Kidney (tissue), 13 donors: ENCODE measurements at regions not wholly inside any gene's neighbourhood (a gene's known extent, or its start where the extent isn't known, plus 50 kb on each side); places are given as distances from the start of the nearest gene placed in this dataset.
"Not testable (repeated sequence)": the region's sequence is repeated elsewhere in the genome, so short reads cannot be mapped to it uniquely, and the experiment has no call there.

Experiments used
- DNase-seq, 5 donors: peaks; one replicate each; pipeline ENCODE4 v3.0.0-alpha.2; 2013 to 2020
- FAIRE-seq: peaks from 2 replicates; lab custom pipeline; 2012; peaks lifted over from hg19 to GRCh38; lab: Jason Lieb, UNC
- H3K27ac ChIP-seq, 2 donors: one replicate each; pipeline ENCODE4 v1.7.0; 2013; ENCODE audit warnings: low read depth in 2 of 2, low read length in 2 of 2, inconsistent platforms in 1 of 2
- H3K27me3 ChIP-seq: one replicate; pipeline ENCODE4 v1.7.1; 2013; ENCODE audit warnings: low read length, inconsistent platforms; ENCODE audit not compliant: control insufficient read depth, insufficient read depth
- H3K36me3 ChIP-seq, 3 donors: one replicate each; pipeline versions ENCODE4 v1.7.0 to v1.7.1; 2013; ENCODE audit warnings: low read length in 3 of 3, control low read depth in 1 of 3, inconsistent platforms in 1 of 3; ENCODE audit not compliant: insufficient read depth in 3 of 3, control insufficient read depth in 2 of 3
- H3K4me1 ChIP-seq, 3 donors: one replicate each; pipeline versions ENCODE4 v1.7.0 to v1.7.1; 2013; ENCODE audit warnings: low read length in 3 of 3, inconsistent platforms in 1 of 3, low read depth in 1 of 3; ENCODE audit not compliant: control insufficient read depth in 2 of 3, insufficient read depth in 2 of 3
- H3K4me3 ChIP-seq, 3 donors: one replicate each; pipeline versions ENCODE4 v1.7.0 to v1.8.1; 2013; ENCODE audit warnings: low read length in 3 of 3, control low read depth in 1 of 3, inconsistent platforms in 1 of 3
- H3K9ac ChIP-seq, 3 donors: one replicate each; pipeline versions ENCODE4 v1.7.0 to v1.7.1; 2013; ENCODE audit warnings: low read length in 3 of 3, control low read depth in 1 of 3, inconsistent platforms in 1 of 3
- H3K9me3 ChIP-seq, 3 donors: one replicate each; pipeline versions ENCODE4 v1.7.0 to v1.7.1; 2013; ENCODE audit warnings: low read length in 3 of 3, control low read depth in 1 of 3, inconsistent platforms in 1 of 3; ENCODE audit not compliant: control insufficient read depth in 2 of 3, insufficient read depth in 1 of 3
- intact Hi-C: fragments of 100-400 bp; cut with DNase I; formaldehyde crosslinking; loops from one replicate; pipeline ENCODE4 v1.11.1; 2022
- TF ChIP-seq, protein P1 (sequence below): IDR thresholded peaks from 3 replicates; pipeline ENCODE4 v1.5.1; 2012; ENCODE audit warnings: mild to moderate bottlenecking, moderate library complexity, borderline replicate concordance; ENCODE audit not compliant: insufficient read depth; ENCODE audit errors: extremely low read depth
- donor health status: control.
- donor health status: control.
- donor health status: control.
- donor health status: control.
- donor health status: control.
- donor health status: DM: yes; HTN: yes; CAD: no.
- donor health status: Normal renal cell carcinoma (clear cell type).

- H3K9me3 ChIP-seq, intact Hi-C loops, DNase-seq, H3K4me1 ChIP-seq, H3K27ac ChIP-seq, H3K27me3 ChIP-seq, FAIRE-seq, H3K9ac ChIP-seq, H3K36me3 ChIP-seq, H3K4me3 ChIP-seq: not testable (repeated sequence)
These were observed 56.2 kb upstream of the CCZ1B start for GRCh38 chr7:6882321-6882721.

DNA sequence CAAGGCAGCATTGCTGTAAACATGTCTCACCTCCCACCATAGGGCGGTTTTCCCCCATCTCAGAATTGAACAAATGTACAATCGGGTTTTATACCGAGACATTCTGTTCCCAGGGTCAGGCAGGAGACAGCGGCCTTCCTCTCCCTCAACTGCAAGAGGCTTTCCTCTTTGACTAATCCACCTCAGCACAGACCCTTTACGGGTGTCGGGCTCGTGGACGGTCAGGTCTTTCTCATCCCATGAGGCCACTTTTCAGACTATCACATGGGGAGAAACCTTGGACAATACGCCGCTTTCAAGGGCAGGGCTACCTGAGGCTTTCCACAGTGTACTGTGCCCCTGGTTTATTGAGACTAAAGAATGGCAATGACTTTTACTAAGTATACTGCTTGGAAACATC, 57.7 kb upstream of the CCZ1B start:
- H3K27me3 ChIP-seq, DNase-seq, FAIRE-seq, H3K9ac ChIP-seq, H3K36me3 ChIP-seq, H3K4me3 ChIP-seq, H3K27ac ChIP-seq, H3K9me3 ChIP-seq, intact Hi-C loops, H3K4me1 ChIP-seq: not testable (repeated sequence)

DNA sequence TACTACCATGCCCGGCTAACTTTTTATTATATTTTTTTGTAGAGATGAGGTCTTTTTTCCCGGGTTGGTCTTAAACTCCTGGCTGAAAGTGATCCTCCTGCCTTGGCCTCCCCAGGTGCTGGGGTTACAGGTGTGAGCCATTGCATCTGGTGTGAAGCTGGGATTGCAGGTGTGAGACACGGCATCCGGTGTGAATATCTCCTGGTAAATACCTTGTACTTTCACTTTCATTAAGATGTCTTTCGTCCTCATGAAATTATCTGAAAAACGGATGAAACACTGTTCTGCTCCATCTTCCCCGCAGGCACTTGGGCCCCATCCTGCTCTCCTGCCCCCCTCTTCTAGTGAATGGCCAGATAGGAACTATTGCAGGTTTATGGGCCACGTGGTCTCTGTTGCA, 60.1 kb upstream of the CCZ1B start:
- H3K36me3 ChIP-seq, result peaks cover 0 to 2% (median 0%) of the 10 kb centered on the region in 3 donors
- TF ChIP-seq, protein P1, sequence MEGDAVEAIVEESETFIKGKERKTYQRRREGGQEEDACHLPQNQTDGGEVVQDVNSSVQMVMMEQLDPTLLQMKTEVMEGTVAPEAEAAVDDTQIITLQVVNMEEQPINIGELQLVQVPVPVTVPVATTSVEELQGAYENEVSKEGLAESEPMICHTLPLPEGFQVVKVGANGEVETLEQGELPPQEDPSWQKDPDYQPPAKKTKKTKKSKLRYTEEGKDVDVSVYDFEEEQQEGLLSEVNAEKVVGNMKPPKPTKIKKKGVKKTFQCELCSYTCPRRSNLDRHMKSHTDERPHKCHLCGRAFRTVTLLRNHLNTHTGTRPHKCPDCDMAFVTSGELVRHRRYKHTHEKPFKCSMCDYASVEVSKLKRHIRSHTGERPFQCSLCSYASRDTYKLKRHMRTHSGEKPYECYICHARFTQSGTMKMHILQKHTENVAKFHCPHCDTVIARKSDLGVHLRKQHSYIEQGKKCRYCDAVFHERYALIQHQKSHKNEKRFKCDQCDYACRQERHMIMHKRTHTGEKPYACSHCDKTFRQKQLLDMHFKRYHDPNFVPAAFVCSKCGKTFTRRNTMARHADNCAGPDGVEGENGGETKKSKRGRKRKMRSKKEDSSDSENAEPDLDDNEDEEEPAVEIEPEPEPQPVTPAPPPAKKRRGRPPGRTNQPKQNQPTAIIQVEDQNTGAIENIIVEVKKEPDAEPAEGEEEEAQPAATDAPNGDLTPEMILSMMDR, result no peak
- peaks cover 0 to 3% (median 0%) of the 10 kb centered on the region in 3 donors for H3K9me3 ChIP-seq
- no peaks in the 10 kb centered on the region for H3K4me1 ChIP-seq
- H3K27me3 ChIP-seq, result no peaks in the 10 kb centered on the region
- DNase-seq (no peak), FAIRE-seq (no peak)
- H3K9ac ChIP-seq, result no peak overlapping the region
- H3K27ac ChIP-seq, result no peak overlapping the region
- no peak overlapping the region for H3K4me3 ChIP-seq
- intact Hi-C loops, result no loop called here

GRCh38 chr7:6888267-6889045, 62.4 kb upstream of the CCZ1B start:
- H3K36me3 ChIP-seq, intact Hi-C loops, H3K9me3 ChIP-seq, H3K4me3 ChIP-seq, H3K27ac ChIP-seq, FAIRE-seq, H3K4me1 ChIP-seq, H3K9ac ChIP-seq, H3K27me3 ChIP-seq: not testable (repeated sequence)
- peak in 1 of 5 donors; percentile 24 for DNase-seq

GRCh38 chr7:6889252-6889812, 63.3 kb upstream of the CCZ1B start:
- TF ChIP-seq, protein P1, result no peak
- H3K9ac ChIP-seq, result peak overlapping the region in 1 of 3 donors; percentile 18
- H3K4me1 ChIP-seq, result no peaks in the 10 kb centered on the region
- H3K36me3 ChIP-seq, result peaks cover 0 to 2% (median 0%) of the 10 kb centered on the region in 3 donors
- FAIRE-seq, result no peak
- peaks cover 0 to 3% (median 0%) of the 10 kb centered on the region in 3 donors for H3K9me3 ChIP-seq
- H3K27me3 ChIP-seq, result no peaks in the 10 kb centered on the region
- H3K4me3 ChIP-seq, result peak overlapping the region in 1 of 3 donors; percentile 30
- DNase-seq, result no peak
- intact Hi-C loops, result no loop called here
- no peak overlapping the region for H3K27ac ChIP-seq

GRCh38 chr7:6902097-6902518, 76.0 kb upstream of the CCZ1B start:
- H3K27ac ChIP-seq, FAIRE-seq, intact Hi-C loops, H3K4me1 ChIP-seq, H3K27me3 ChIP-seq, H3K9ac ChIP-seq, H3K9me3 ChIP-seq, H3K36me3 ChIP-seq, H3K4me3 ChIP-seq: not testable (repeated sequence)
- peak in 2 of 5 donors; percentile 3 to 13 for DNase-seq
